ENCODE measurements at regions not wholly inside any gene's neighbourhood (a gene's known extent, or its start where the extent isn't known, plus 50 kb on each side); places are given as distances from the start of the nearest gene placed in this dataset.

DNA sequence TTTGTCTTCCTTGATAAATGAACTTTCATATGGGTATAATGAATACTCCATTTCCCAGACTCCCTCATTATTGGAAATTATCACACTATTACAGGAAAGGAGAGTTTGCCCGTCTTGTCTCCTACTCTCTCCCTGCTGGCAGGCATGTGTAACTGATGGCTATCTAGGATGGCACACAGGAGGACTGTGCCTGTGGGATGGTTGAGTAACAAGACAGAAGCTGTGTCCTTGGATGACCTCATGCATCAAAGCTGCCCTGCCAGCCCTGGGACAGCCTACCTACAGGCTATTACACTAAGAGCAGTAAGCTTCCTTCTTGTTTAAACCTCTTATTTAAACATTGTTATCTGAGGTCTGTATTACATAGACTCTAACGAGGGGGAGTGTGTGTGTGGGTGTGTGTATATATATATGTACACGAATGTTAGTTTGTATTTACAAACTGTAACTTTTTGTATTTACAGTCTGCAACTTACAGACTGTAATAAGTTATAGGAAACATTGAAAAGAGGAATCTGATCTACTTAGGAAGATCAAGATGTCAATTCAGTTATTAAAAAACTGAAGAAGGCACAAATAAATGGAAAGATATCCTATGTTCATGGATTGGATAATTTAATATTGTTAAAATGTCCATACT lies 247.6 kb upstream of the ACO1 start (continued):
- peak; percentile 95 for TF ChIP-seq HMG20A (CRISPR knock-in tag; IDR thresholded peaks at IDR 0.05; ENCODE audit: borderline replicate concordance)
- TF ChIP-seq, protein P1, sequence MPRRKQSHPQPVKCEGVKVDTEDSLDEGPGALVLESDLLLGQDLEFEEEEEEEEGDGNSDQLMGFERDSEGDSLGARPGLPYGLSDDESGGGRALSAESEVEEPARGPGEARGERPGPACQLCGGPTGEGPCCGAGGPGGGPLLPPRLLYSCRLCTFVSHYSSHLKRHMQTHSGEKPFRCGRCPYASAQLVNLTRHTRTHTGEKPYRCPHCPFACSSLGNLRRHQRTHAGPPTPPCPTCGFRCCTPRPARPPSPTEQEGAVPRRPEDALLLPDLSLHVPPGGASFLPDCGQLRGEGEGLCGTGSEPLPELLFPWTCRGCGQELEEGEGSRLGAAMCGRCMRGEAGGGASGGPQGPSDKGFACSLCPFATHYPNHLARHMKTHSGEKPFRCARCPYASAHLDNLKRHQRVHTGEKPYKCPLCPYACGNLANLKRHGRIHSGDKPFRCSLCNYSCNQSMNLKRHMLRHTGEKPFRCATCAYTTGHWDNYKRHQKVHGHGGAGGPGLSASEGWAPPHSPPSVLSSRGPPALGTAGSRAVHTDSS (CRISPR knock-in tag; conservative IDR thresholded peaks at IDR 0.05): no peak
- no peak for TF ChIP-seq TMF1 (CRISPR knock-in tag; IDR thresholded peaks at IDR 0.05; ENCODE audit: low read depth)
- TF ChIP-seq SRY (CRISPR knock-in tag; IDR thresholded peaks at IDR 0.05): no peak
- TF ChIP-seq, protein P2, sequence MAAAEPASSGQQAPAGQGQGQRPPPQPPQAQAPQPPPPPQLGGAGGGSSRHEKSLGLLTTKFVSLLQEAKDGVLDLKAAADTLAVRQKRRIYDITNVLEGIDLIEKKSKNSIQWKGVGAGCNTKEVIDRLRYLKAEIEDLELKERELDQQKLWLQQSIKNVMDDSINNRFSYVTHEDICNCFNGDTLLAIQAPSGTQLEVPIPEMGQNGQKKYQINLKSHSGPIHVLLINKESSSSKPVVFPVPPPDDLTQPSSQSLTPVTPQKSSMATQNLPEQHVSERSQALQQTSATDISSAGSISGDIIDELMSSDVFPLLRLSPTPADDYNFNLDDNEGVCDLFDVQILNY (CRISPR knock-in tag; conservative IDR thresholded peaks at IDR 0.05): no peak
- no peak for TF ChIP-seq SATB2 (CRISPR knock-in tag; IDR thresholded peaks at IDR 0.05)
- TF ChIP-seq, protein P3, sequence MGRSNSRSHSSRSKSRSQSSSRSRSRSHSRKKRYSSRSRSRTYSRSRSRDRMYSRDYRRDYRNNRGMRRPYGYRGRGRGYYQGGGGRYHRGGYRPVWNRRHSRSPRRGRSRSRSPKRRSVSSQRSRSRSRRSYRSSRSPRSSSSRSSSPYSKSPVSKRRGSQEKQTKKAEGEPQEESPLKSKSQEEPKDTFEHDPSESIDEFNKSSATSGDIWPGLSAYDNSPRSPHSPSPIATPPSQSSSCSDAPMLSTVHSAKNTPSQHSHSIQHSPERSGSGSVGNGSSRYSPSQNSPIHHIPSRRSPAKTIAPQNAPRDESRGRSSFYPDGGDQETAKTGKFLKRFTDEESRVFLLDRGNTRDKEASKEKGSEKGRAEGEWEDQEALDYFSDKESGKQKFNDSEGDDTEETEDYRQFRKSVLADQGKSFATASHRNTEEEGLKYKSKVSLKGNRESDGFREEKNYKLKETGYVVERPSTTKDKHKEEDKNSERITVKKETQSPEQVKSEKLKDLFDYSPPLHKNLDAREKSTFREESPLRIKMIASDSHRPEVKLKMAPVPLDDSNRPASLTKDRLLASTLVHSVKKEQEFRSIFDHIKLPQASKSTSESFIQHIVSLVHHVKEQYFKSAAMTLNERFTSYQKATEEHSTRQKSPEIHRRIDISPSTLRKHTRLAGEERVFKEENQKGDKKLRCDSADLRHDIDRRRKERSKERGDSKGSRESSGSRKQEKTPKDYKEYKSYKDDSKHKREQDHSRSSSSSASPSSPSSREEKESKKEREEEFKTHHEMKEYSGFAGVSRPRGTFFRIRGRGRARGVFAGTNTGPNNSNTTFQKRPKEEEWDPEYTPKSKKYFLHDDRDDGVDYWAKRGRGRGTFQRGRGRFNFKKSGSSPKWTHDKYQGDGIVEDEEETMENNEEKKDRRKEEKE (IDR thresholded peaks at IDR 0.05): no peak
- TF ChIP-seq PHF21A (CRISPR knock-in tag; IDR thresholded peaks at IDR 0.05): peak; percentile 77
- peak; percentile 68 for TF ChIP-seq IRF2 (CRISPR knock-in tag; IDR thresholded peaks at IDR 0.05)
- TF ChIP-seq ZSCAN9 (CRISPR knock-in tag; IDR thresholded peaks at IDR 0.05; ENCODE audit: borderline replicate concordance): peak; percentile 64; the same call in 1 of the 2 replicates
- no peak for TF ChIP-seq JDP2 (CRISPR knock-in tag; IDR thresholded peaks at IDR 0.05; ENCODE audit: borderline replicate concordance)
- peak; percentile 62; the same call in 1 of the 2 replicates for TF ChIP-seq ETV5 (CRISPR knock-in tag; IDR thresholded peaks at IDR 0.05; ENCODE audit: borderline replicate concordance)
- peak; percentile 93 for TF ChIP-seq PITX1 (CRISPR knock-in tag; IDR thresholded peaks at IDR 0.05)
- TF ChIP-seq ATAD3A (CRISPR knock-in tag; IDR thresholded peaks at IDR 0.05): no peak
- TF ChIP-seq, protein P4, sequence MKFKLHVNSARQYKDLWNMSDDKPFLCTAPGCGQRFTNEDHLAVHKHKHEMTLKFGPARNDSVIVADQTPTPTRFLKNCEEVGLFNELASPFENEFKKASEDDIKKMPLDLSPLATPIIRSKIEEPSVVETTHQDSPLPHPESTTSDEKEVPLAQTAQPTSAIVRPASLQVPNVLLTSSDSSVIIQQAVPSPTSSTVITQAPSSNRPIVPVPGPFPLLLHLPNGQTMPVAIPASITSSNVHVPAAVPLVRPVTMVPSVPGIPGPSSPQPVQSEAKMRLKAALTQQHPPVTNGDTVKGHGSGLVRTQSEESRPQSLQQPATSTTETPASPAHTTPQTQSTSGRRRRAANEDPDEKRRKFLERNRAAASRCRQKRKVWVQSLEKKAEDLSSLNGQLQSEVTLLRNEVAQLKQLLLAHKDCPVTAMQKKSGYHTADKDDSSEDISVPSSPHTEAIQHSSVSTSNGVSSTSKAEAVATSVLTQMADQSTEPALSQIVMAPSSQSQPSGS (CRISPR knock-in tag; IDR thresholded peaks at IDR 0.05): peak; percentile 98
- TF ChIP-seq DPF2 (CRISPR knock-in tag; IDR thresholded peaks at IDR 0.05; ENCODE audit: borderline replicate concordance, low read depth): peak; percentile 87
- no peak for TF ChIP-seq ZNF589 (CRISPR knock-in tag; conservative IDR thresholded peaks at IDR 0.05)
- no peak for TF ChIP-seq SMARCE1 (IDR thresholded peaks at IDR 0.05; ENCODE audit: borderline replicate concordance)
- TF ChIP-seq SALL1 (CRISPR knock-in tag; IDR thresholded peaks at IDR 0.05): peak; percentile 98
- TF ChIP-seq, protein P5, sequence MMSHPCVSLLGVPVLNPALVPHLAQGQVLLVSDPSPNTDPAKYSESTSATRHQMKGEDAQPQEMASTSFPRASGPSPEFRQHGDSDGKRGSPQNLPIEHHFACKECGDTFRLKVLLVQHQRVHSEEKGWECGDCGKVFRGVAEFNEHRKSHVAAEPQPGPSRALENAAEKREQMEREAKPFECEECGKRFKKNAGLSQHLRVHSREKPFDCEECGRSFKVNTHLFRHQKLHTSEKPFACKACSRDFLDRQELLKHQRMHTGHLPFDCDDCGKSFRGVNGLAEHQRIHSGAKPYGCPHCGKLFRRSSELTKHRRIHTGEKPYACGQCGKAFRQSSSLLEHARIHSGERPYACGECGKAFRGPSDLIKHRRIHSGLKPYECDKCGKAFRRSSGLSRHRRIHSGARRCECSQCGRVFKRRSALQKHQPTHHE (CRISPR knock-in tag; IDR thresholded peaks at IDR 0.05; ENCODE audit: borderline replicate concordance): peak; percentile 70; the same call in 1 of the 2 replicates
